ENCODE measurements at regions not wholly inside any gene's neighbourhood (a gene's known extent, or its start where the extent isn't known, plus 50 kb on each side); places are given as distances from the start of the nearest gene placed in this dataset.

DNA sequence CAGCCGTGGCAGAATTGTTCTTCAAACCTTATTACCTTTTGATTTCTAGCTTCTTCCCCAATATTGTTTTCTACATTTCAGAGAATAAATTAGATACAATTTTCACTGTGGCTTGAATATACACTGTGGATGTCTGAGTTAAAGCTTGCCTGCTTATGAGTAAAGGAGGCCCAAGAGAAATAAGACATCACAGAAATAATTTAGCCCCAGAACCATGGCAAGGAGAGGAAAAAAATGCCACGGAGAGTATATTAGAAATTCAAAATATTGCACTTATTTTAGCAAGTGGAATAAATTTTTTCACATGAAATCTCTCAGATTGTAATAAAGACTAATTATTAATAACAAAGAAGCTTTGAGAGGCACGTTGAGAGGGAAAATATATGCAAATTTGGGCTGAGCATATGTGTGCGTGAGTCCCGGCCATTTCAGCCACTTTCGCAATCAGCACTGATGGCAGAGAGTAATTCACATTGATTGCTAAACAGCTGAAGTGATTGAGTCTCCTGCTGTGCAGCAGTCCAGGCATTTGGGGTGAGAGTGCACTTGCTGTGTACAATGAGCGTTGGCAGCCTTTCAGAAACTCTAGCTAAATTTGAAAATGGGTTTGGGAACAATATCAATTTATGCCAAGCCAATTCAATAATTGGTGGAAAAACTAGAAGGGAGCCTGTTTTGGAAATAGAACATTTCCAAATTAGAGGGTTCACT is 596.0 kb downstream of the EPM2A start:
- H2AFZ ChIP-seq (ENCODE audit: low read length), result no peak overlapping the region

DNA sequence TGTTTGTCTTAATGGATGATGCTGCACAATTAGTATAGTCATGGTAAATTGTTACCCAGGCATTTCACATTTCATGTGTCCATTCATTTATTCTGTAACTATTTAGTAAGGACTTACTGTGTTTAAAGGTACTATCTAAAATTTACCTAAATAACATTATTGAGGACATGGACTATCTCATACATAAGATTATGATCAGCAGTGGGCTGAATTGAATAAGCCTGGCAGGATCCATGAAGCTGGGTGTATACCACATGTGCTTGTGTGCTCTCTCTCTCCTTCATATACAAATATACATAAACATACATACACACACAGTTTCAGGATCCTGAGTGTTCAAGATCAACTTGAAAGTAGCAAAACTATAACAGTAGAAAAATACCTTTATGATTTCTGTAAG is 595.4 kb downstream of the EPM2A start:
- Histone ChIP-seq H3K9ac (ENCODE audit: low read length) (no peak overlapping the region), H3K4me2 (ENCODE audit: low read depth, low read length, poor library complexity, severe bottlenecking) (no peak overlapping the region), H4K20me1 (ENCODE audit: insufficient read depth, low read depth, low read length) (no peaks in the 10 kb centered on the region), H3K9me2 (replicated peaks; ENCODE audit: insufficient read depth, low read length) (no peaks in the 10 kb centered on the region), H3K9me3 (ENCODE audit: low read length) (no peaks in the 10 kb centered on the region), H3K36me3 (ENCODE audit: insufficient read depth, low read length) (no peaks in the 10 kb centered on the region), H2AFZ (ENCODE audit: low read length) (no peak overlapping the region), H3K4me3 (ENCODE audit: low read length) (no peak overlapping the region), H3K27ac (ENCODE audit: low read length) (no peak overlapping the region), H3K27me3 (ENCODE audit: low read length) (no peaks in the 10 kb centered on the region), H3K79me2 (ENCODE audit: low read length) (no peaks in the 10 kb centered on the region), H3K4me1 (ENCODE audit: low read length) (no peaks in the 10 kb centered on the region)
- no peak for DNase-seq

More for the DNA sequence above, 596.0 kb downstream of the EPM2A start:
- Histone ChIP-seq H3K9me2 (replicated peaks; ENCODE audit: insufficient read depth, low read length) (no peaks in the 10 kb centered on the region), H3K27me3 (ENCODE audit: low read length) (no peaks in the 10 kb centered on the region), H3K36me3 (ENCODE audit: insufficient read depth, low read length) (no peaks in the 10 kb centered on the region), H3K27ac (ENCODE audit: low read length) (no peak overlapping the region), H4K20me1 (ENCODE audit: insufficient read depth, low read depth, low read length) (no peaks in the 10 kb centered on the region), H3K4me2 (ENCODE audit: low read depth, low read length, poor library complexity, severe bottlenecking) (no peak overlapping the region), H3K79me2 (ENCODE audit: low read length) (no peaks in the 10 kb centered on the region), H3K9me3 (ENCODE audit: low read length) (no peaks in the 10 kb centered on the region), H3K4me1 (ENCODE audit: low read length) (no peaks in the 10 kb centered on the region), H3K4me3 (ENCODE audit: low read length) (no peak overlapping the region), H3K9ac (ENCODE audit: low read length) (no peak overlapping the region)
- DNase-seq, result no peak

DNA sequence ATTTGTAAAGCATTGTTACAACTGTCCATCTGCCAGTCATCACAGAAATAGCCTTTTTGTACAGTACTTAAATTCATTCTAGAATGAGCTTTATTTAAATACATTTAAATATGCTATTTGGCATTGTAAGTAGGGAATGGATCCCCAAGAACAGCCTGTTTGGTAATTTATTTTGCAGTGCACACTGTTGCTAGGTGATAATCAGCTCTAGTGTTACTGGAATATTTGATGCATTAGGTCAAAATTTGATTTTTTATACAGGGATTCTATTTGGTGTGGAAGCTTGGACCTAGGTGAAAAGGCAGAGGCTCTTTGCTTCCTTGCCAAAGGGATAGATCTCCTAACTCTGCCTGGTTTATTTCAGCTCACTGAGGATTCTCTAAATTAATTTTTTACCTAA is 593.7 kb downstream of the EPM2A start:
- DNase-seq, result no peak
- Histone ChIP-seq H3K27ac (ENCODE audit: low read length) (no peak overlapping the region), H3K9ac (ENCODE audit: low read length) (no peak overlapping the region)

DNA sequence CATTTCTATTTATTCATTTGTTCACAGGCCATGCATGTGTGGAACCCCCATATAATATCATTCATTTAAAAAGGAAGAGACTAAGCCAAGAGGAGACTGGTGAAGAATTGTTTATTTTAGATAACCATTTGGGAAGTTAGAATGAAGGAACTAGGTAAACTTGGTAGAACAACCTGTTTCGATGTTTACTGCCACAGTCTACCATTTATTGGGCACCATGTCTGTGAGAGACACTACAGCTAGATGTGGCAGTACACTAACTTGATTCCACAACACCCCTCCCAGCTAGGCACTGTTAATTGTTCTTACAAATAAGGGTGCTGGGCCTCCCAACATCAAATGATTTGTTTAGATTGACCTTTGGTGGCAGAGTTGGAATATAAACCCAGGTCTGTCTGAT is 592.4 kb downstream of the EPM2A start:
- DNase-seq, result no peak
- H4K20me1 ChIP-seq (ENCODE audit: insufficient read depth, low read depth, low read length), result no peaks in the 10 kb centered on the region
- no peaks in the 10 kb centered on the region for H3K9me3 ChIP-seq (ENCODE audit: low read length)
- no peak overlapping the region for H3K27ac ChIP-seq (ENCODE audit: low read length)
- no peaks in the 10 kb centered on the region for H3K36me3 ChIP-seq (ENCODE audit: insufficient read depth, low read length)
- H3K4me1 ChIP-seq (ENCODE audit: low read length), result no peaks in the 10 kb centered on the region
- no peaks in the 10 kb centered on the region for H3K79me2 ChIP-seq (ENCODE audit: low read length)
- no peak overlapping the region for H3K4me2 ChIP-seq (ENCODE audit: low read depth, low read length, poor library complexity, severe bottlenecking)
- H3K27me3 ChIP-seq (ENCODE audit: low read length), result no peaks in the 10 kb centered on the region
- H3K9ac ChIP-seq (ENCODE audit: low read length), result no peak overlapping the region
- H2AFZ ChIP-seq (ENCODE audit: low read length), result no peak overlapping the region
- no peaks in the 10 kb centered on the region for H3K9me2 ChIP-seq (replicated peaks; ENCODE audit: insufficient read depth, low read length)
- no peak overlapping the region for H3K4me3 ChIP-seq (ENCODE audit: low read length)

More for the DNA sequence above, 593.7 kb downstream of the EPM2A start:
- Histone ChIP-seq H3K9me2 (replicated peaks; ENCODE audit: insufficient read depth, low read length) (no peaks in the 10 kb centered on the region), H3K36me3 (ENCODE audit: insufficient read depth, low read length) (no peaks in the 10 kb centered on the region), H3K4me3 (ENCODE audit: low read length) (no peak overlapping the region), H3K4me2 (ENCODE audit: low read depth, low read length, poor library complexity, severe bottlenecking) (no peak overlapping the region), H3K4me1 (ENCODE audit: low read length) (no peaks in the 10 kb centered on the region), H3K27me3 (ENCODE audit: low read length) (no peaks in the 10 kb centered on the region), H3K79me2 (ENCODE audit: low read length) (no peaks in the 10 kb centered on the region), H3K9me3 (ENCODE audit: low read length) (no peaks in the 10 kb centered on the region), H2AFZ (ENCODE audit: low read length) (no peak overlapping the region), H4K20me1 (ENCODE audit: insufficient read depth, low read depth, low read length) (no peaks in the 10 kb centered on the region)

DNA sequence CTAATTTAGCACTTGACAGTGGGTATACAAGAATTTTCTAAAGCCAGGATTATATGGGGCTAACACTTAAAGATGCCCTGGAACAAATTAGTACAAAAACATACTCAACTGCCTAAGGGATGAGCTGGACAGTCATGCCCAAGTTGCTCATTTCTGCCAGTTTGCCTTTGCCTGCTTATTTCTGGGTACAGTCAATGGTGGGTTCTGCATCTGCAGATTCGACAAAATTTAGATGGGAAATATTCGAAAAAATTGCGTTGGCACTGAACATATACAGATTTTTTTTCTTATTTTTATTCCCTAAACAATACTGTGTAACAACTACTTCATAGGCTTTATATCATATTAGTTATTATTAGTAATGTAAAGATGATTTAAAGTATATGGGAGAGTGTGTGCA is 591.9 kb downstream of the EPM2A start:
- no peak overlapping the region for H3K4me3 ChIP-seq (ENCODE audit: low read length)
- H3K9ac ChIP-seq (ENCODE audit: low read length), result no peak overlapping the region
- no peaks in the 10 kb centered on the region for H3K79me2 ChIP-seq (ENCODE audit: low read length)
- no peak overlapping the region for H2AFZ ChIP-seq (ENCODE audit: low read length)
- H3K4me1 ChIP-seq (ENCODE audit: low read length), result no peaks in the 10 kb centered on the region; the same call in 1 of the 2 replicates
- no peak overlapping the region for H3K27ac ChIP-seq (ENCODE audit: low read length)
- no peak for DNase-seq
- no peaks in the 10 kb centered on the region for H3K27me3 ChIP-seq (ENCODE audit: low read length)
- no peaks in the 10 kb centered on the region for H4K20me1 ChIP-seq (ENCODE audit: insufficient read depth, low read depth, low read length)
- H3K9me2 ChIP-seq (replicated peaks; ENCODE audit: insufficient read depth, low read length), result no peaks in the 10 kb centered on the region
- H3K4me2 ChIP-seq (ENCODE audit: low read depth, low read length, poor library complexity, severe bottlenecking), result no peak overlapping the region
- H3K9me3 ChIP-seq (ENCODE audit: low read length), result no peaks in the 10 kb centered on the region
- H3K36me3 ChIP-seq (ENCODE audit: insufficient read depth, low read length), result no peaks in the 10 kb centered on the region

DNA sequence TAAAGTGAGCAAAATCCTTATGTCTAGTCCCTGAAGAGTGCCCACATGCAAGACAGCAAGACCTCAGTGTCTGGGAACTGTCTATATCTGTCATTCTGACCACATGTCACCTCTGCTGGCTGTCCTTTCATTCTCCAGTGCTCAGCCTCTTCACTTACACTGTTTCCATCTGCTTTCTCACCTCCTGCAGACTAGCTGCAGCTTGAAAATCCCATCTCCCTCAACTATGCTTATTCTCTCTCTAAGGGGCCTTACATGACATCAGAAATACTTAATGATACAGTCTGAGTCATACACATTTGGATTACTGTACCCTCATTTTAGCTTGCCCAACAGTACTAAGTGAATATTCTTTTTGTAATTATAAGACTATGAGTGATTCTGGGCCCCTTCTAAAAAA is 587.8 kb downstream of the EPM2A start:
- no peaks in the 10 kb centered on the region for H3K79me2 ChIP-seq (ENCODE audit: low read length)
- no peak for DNase-seq
- no peak overlapping the region for H3K4me2 ChIP-seq (ENCODE audit: low read depth, low read length, poor library complexity, severe bottlenecking)
- H3K9me2 ChIP-seq (replicated peaks; ENCODE audit: insufficient read depth, low read length), result no peaks in the 10 kb centered on the region
- H3K27ac ChIP-seq (ENCODE audit: low read length), result no peak overlapping the region
- no peak overlapping the region for H2AFZ ChIP-seq (ENCODE audit: low read length)
- no peaks in the 10 kb centered on the region for H3K36me3 ChIP-seq (ENCODE audit: insufficient read depth, low read length)
- no peak overlapping the region for H3K4me3 ChIP-seq (ENCODE audit: low read length)
- peaks cover 3% of the 10 kb centered on the region; the same call in 1 of the 2 replicates for H3K27me3 ChIP-seq (ENCODE audit: low read length)
- no peaks in the 10 kb centered on the region for H4K20me1 ChIP-seq (ENCODE audit: insufficient read depth, low read depth, low read length)
- peaks cover 4% of the 10 kb centered on the region for H3K4me1 ChIP-seq (ENCODE audit: low read length)
- H3K9ac ChIP-seq (ENCODE audit: low read length), result no peak overlapping the region
- H3K9me3 ChIP-seq (ENCODE audit: low read length), result no peaks in the 10 kb centered on the region

DNA sequence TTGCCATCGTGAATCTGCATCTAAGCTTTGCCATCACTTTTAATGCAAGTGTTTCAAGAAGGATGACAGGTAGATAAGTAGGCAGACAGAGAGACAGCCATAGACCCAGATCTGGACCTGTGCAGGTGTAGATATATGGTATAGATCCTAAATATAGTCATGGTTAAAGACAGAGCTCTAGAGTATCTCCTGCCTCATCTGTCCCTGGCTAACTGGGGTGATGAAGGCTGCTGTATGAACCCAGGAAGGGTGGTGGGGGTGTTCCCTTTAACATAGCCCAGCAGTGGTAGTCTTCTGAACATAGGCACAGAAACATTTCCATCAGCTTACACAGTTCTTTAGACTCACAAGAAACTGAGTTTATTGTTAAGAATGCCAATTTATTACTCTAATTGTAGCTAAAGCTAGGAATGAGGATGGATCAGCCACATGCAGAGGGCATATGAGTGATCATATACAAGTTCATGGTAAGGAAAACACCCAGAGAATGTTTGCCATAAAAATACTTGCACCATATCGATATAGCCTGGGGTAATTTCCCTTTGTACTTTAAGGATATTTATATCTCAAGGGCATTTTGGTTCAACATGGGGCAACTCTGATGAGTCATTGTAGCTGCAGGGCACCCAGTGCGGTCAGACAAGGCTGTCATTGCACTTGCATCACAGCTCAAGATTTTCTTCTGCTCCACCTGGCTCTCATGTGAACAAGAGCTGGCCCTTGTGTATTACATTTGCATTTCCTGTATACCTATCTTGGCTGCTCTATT is 587.2 kb downstream of the EPM2A start:
- Histone ChIP-seq H3K9ac (ENCODE audit: low read length) (no peak overlapping the region), H2AFZ (ENCODE audit: low read length) (no peak overlapping the region), H3K9me2 (replicated peaks; ENCODE audit: insufficient read depth, low read length) (no peaks in the 10 kb centered on the region), H3K9me3 (ENCODE audit: low read length) (no peaks in the 10 kb centered on the region), H3K27me3 (ENCODE audit: low read length) (peaks cover 3% of the 10 kb centered on the region; the same call in 1 of the 2 replicates), H4K20me1 (ENCODE audit: insufficient read depth, low read depth, low read length) (no peaks in the 10 kb centered on the region), H3K4me1 (ENCODE audit: low read length) (peaks cover 4% of the 10 kb centered on the region), H3K27ac (ENCODE audit: low read length) (no peak overlapping the region), H3K4me3 (ENCODE audit: low read length) (no peak overlapping the region), H3K79me2 (ENCODE audit: low read length) (no peaks in the 10 kb centered on the region), H3K36me3 (ENCODE audit: insufficient read depth, low read length) (no peaks in the 10 kb centered on the region), H3K4me2 (ENCODE audit: low read depth, low read length, poor library complexity, severe bottlenecking) (no peak overlapping the region)
- DNase-seq, result peak; percentile 46

DNA sequence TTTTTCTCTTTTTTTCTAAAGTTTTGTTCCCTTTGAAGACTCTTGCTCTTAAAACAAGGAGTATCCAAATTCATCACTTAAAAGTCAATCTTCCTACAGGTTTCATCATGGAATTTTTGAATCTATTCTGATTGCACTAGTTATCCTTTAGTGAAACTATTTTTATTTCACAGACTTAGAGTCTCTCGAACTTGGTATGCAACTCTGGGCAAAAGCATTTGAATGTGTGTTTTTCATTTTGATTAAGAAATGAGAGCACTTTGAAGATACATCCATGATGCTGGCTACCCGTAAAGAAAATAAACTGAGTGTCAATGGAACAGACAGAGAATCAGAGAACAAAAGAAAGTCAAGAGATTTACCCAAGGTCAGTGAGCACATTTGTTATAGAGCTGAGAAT is 586.5 kb downstream of the EPM2A start:
- Histone ChIP-seq H3K9me2 (replicated peaks; ENCODE audit: insufficient read depth, low read length) (no peaks in the 10 kb centered on the region), H3K27me3 (ENCODE audit: low read length) (peaks cover 3% of the 10 kb centered on the region; the same call in 1 of the 2 replicates), H4K20me1 (ENCODE audit: insufficient read depth, low read depth, low read length) (no peaks in the 10 kb centered on the region), H3K36me3 (ENCODE audit: insufficient read depth, low read length) (no peaks in the 10 kb centered on the region), H3K9me3 (ENCODE audit: low read length) (no peaks in the 10 kb centered on the region), H3K27ac (ENCODE audit: low read length) (no peak overlapping the region), H3K4me3 (ENCODE audit: low read length) (no peak overlapping the region), H2AFZ (ENCODE audit: low read length) (no peak overlapping the region), H3K79me2 (ENCODE audit: low read length) (no peaks in the 10 kb centered on the region), H3K4me2 (ENCODE audit: low read depth, low read length, poor library complexity, severe bottlenecking) (no peak overlapping the region), H3K9ac (ENCODE audit: low read length) (no peak overlapping the region), H3K4me1 (ENCODE audit: low read length) (peaks cover 4% of the 10 kb centered on the region)
- DNase-seq, result no peak
